Mesothelial cell of epicardium (in vitro differentiated cells): ENCODE measurements at regions not wholly inside any gene's neighbourhood (a gene's known extent, or its start where the extent isn't known, plus 50 kb on each side); places are given as distances from the start of the nearest gene placed in this dataset.

ENCODE experiments used
- DNase-seq, 2 experiments: peaks; one replicate each; pipeline ENCODE4 v3.0.0; 2021; ENCODE audit warnings: low spot score in 2 of 2; ENCODE audit not compliant: unreplicated experiment in 2 of 2
- H3K27ac Mint-ChIP-seq: 2 replicates; pipeline ENCODE4 v1.8.0; 2021; ENCODE audit warnings: mixed read lengths
- H3K27me3 Mint-ChIP-seq: 2 replicates; pipeline ENCODE4 v1.8.0; 2021; ENCODE audit warnings: low read depth, mixed read lengths
- H3K36me3 Mint-ChIP-seq: 2 replicates; pipeline ENCODE4 v1.8.0; 2021; ENCODE audit warnings: mixed read lengths
- H3K4me1 Mint-ChIP-seq: 2 replicates; pipeline ENCODE4 v1.8.0; 2021; ENCODE audit warnings: mixed read lengths
- H3K4me3 Mint-ChIP-seq: 2 replicates; pipeline ENCODE4 v1.8.0; 2021; ENCODE audit warnings: mild to moderate bottlenecking, moderate library complexity, mixed read lengths
- H3K9me3 Mint-ChIP-seq: 2 replicates; pipeline ENCODE4 v1.8.0; 2021; ENCODE audit warnings: mixed read lengths
- CTCF ChIP-seq: fragments of 200-600 bp; sonication (generic); IDR thresholded peaks from one replicate; pipeline ENCODE4 v1.5.0; 2021; ENCODE audit warnings: antibody characterized with exemption; ENCODE audit not compliant: unreplicated experiment

GRCh38 chr3:88758676-88759075, 348.7 kb upstream of the EPHA3 start:
- no peaks in the 10 kb centered on the region for H3K27me3 Mint-ChIP-seq
- H3K4me3 Mint-ChIP-seq: no peak overlapping the region
- no peaks in the 10 kb centered on the region for H3K36me3 Mint-ChIP-seq
- H3K27ac Mint-ChIP-seq: no peak overlapping the region
- no peak for DNase-seq
- TF ChIP-seq CTCF: no peak
- peaks cover 26% of the 10 kb centered on the region for H3K9me3 Mint-ChIP-seq
- peaks cover 3% of the 10 kb centered on the region for H3K4me1 Mint-ChIP-seq

- TF ChIP-seq CTCF: no peak
- Mint-ChIP-seq H3K4me3 (no peak overlapping the region), H3K27me3 (peaks cover 2% of the 10 kb centered on the region), H3K27ac (no peak overlapping the region), H3K36me3 (no peaks in the 10 kb centered on the region), H3K4me1 (no peaks in the 10 kb centered on the region), H3K9me3 (peaks cover 40% of the 10 kb centered on the region)
- DNase-seq: no peak
Observed at GRCh38 chr3:88767746-88768145, 339.7 kb upstream of the EPHA3 start.

- Mint-ChIP-seq H3K27me3 (peaks cover 2% of the 10 kb centered on the region), H3K4me1 (no peaks in the 10 kb centered on the region), H3K27ac (no peak overlapping the region), H3K4me3 (no peak overlapping the region), H3K9me3 (peaks cover 23% of the 10 kb centered on the region), H3K36me3 (no peaks in the 10 kb centered on the region)
- no peak for TF ChIP-seq CTCF
- DNase-seq: no peak
Observed at GRCh38 chr3:88773766-88774165, 333.7 kb upstream of the EPHA3 start.

- no peak overlapping the region for H3K4me3 Mint-ChIP-seq
- H3K9me3 Mint-ChIP-seq: peaks cover 10% of the 10 kb centered on the region
- no peaks in the 10 kb centered on the region for H3K27me3 Mint-ChIP-seq
- H3K27ac Mint-ChIP-seq: no peak overlapping the region
- H3K36me3 Mint-ChIP-seq: no peaks in the 10 kb centered on the region
- no peak for DNase-seq
- TF ChIP-seq CTCF: no peak
- H3K4me1 Mint-ChIP-seq: no peaks in the 10 kb centered on the region
Observed at GRCh38 chr3:88775026-88775690, 332.3 kb upstream of the EPHA3 start.

GRCh38 chr3:88779482-88779881, 327.9 kb upstream of the EPHA3 start:
- no peak overlapping the region for H3K4me3 Mint-ChIP-seq
- H3K27ac Mint-ChIP-seq: no peak overlapping the region
- no peaks in the 10 kb centered on the region for H3K27me3 Mint-ChIP-seq
- H3K4me1 Mint-ChIP-seq: no peaks in the 10 kb centered on the region
- no peak for DNase-seq
- peaks cover 17% of the 10 kb centered on the region for H3K9me3 Mint-ChIP-seq
- TF ChIP-seq CTCF: no peak
- no peaks in the 10 kb centered on the region for H3K36me3 Mint-ChIP-seq

- Mint-ChIP-seq H3K27ac (no peak overlapping the region), H3K27me3 (no peaks in the 10 kb centered on the region), H3K9me3 (peaks cover 47% of the 10 kb centered on the region)
Observed at GRCh38 chr3:88784925-88785324, 322.5 kb upstream of the EPHA3 start.

More at GRCh38 chr3:88784925-88785324, 322.5 kb upstream of the EPHA3 start:
- TF ChIP-seq CTCF: no peak
- no peak overlapping the region for H3K4me3 Mint-ChIP-seq
- H3K36me3 Mint-ChIP-seq: no peaks in the 10 kb centered on the region
- no peaks in the 10 kb centered on the region for H3K4me1 Mint-ChIP-seq
- no peak for DNase-seq
